Tibial nerve (tissue), 4 donors: ENCODE measurements at regions not wholly inside any gene's neighbourhood (a gene's known extent, or its start where the extent isn't known, plus 50 kb on each side); places are given as distances from the start of the nearest gene placed in this dataset.

Source experiments
- EP300 ChIP-seq, 2 donors: sonication (generic); formaldehyde crosslinking; IDR thresholded peaks; one replicate each; pipeline ENCODE4 v1.6.1; 2017; ENCODE audit warnings: antibody characterized with exemption in 2 of 2, mild to moderate bottlenecking in 1 of 2
- POLR2A ChIP-seq, 2 donors: fragments of 450-650 bp; IDR thresholded peaks; one replicate each; pipeline ENCODE4 v1.6.1; 2017; ENCODE audit warnings: antibody characterized with exemption in 2 of 2, mild to moderate bottlenecking in 2 of 2, moderate library complexity in 2 of 2
- TF ChIP-seq, protein P1 (sequence below), 5 experiments: fragments of 200-600 bp in 3 of 5; fragments of 450-650 bp in 2 of 5; sonication (generic) in 3 of 5; IDR thresholded peaks; one replicate each; pipeline ENCODE4 v1.5.1; 2016 to 2019; ENCODE audit warnings: antibody characterized with exemption in 5 of 5, mild to moderate bottlenecking in 3 of 5, moderate library complexity in 2 of 5

DNA sequence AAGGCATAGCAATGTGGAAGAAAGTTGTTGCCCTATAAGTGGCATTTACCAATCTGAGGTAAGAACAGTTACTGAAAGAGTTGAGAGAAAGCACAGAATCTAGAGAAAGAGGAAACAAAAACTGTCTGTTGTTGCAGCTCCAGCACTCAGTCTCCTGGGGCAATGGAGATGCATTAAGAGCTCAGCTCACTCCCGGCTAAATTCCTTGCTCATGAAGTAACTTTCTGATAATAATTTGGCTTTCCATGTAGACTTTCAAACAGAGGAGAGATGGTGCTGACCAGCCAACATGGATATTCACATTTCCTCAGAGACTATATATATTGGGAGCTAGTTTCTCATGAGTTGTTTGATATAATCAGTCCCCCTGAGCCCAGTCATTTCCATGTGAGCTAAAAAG lies 135.3 kb downstream of the GDAP2 start:
- TF ChIP-seq, protein P1, sequence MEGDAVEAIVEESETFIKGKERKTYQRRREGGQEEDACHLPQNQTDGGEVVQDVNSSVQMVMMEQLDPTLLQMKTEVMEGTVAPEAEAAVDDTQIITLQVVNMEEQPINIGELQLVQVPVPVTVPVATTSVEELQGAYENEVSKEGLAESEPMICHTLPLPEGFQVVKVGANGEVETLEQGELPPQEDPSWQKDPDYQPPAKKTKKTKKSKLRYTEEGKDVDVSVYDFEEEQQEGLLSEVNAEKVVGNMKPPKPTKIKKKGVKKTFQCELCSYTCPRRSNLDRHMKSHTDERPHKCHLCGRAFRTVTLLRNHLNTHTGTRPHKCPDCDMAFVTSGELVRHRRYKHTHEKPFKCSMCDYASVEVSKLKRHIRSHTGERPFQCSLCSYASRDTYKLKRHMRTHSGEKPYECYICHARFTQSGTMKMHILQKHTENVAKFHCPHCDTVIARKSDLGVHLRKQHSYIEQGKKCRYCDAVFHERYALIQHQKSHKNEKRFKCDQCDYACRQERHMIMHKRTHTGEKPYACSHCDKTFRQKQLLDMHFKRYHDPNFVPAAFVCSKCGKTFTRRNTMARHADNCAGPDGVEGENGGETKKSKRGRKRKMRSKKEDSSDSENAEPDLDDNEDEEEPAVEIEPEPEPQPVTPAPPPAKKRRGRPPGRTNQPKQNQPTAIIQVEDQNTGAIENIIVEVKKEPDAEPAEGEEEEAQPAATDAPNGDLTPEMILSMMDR (IDR thresholded peaks at IDR 0.05): no peak
- TF ChIP-seq POLR2A (IDR thresholded peaks at IDR 0.05) (no peak), EP300 (IDR thresholded peaks at IDR 0.05) (no peak)
